T-helper 1 cell treated with Interleukin-12 subunit alpha and Interleukin-12 subunit beta and Interleukin-4 antibody, amounts not matched to agents 30 μg/mL and 1 μg/mL, for 36 hours (primary cell): ENCODE measurements at regions not wholly inside any gene's neighbourhood (a gene's known extent, or its start where the extent isn't known, plus 50 kb on each side); places are given as distances from the start of the nearest gene placed in this dataset.
"Not testable (repeated sequence)": the region's sequence is repeated elsewhere in the genome, so short reads cannot be mapped to it uniquely, and the experiment has no call there.

Source experiments
- H3K27ac Mint-ChIP-seq: one replicate; pipeline ENCODE4 v1.8.0; 2021; ENCODE audit warnings: mild to moderate bottlenecking, mixed read lengths
- H3K27me3 Mint-ChIP-seq: one replicate; pipeline ENCODE4 v1.8.0; 2021; ENCODE audit warnings: low read depth, mixed read lengths
- H3K36me3 Mint-ChIP-seq: one replicate; pipeline ENCODE4 v1.8.0; 2021; ENCODE audit warnings: low read depth, mixed read lengths
- H3K4me1 Mint-ChIP-seq: one replicate; pipeline ENCODE4 v1.8.0; 2021; ENCODE audit warnings: low read depth, mixed read lengths
- H3K4me3 Mint-ChIP-seq: one replicate; pipeline ENCODE4 v1.8.0; 2021; ENCODE audit warnings: mild to moderate bottlenecking, moderate library complexity, mixed read lengths
- H3K9me3 Mint-ChIP-seq: one replicate; pipeline ENCODE4 v1.8.0; 2021; ENCODE audit warnings: mixed read lengths

- no peak overlapping the region for H3K4me3 Mint-ChIP-seq
- H3K4me1 Mint-ChIP-seq: no peaks in the 10 kb centered on the region
- no peak overlapping the region for H3K27ac Mint-ChIP-seq
- H3K27me3 Mint-ChIP-seq: no peaks in the 10 kb centered on the region
- no peaks in the 10 kb centered on the region for H3K36me3 Mint-ChIP-seq
- H3K9me3 Mint-ChIP-seq: no peaks in the 10 kb centered on the region
These were observed 59.8 kb upstream of the C5orf63 start for GRCh38 chr5:127133071-127133470.

GRCh38 chr5:127136908-127137307 lies 63.6 kb upstream of the C5orf63 start:
- Mint-ChIP-seq H3K36me3 (no peaks in the 10 kb centered on the region), H3K9me3 (no peaks in the 10 kb centered on the region), H3K4me3 (no peak overlapping the region), H3K27ac (no peak overlapping the region), H3K27me3 (peaks cover 7% of the 10 kb centered on the region), H3K4me1 (no peaks in the 10 kb centered on the region)

GRCh38 chr5:127143722-127144121 lies 70.4 kb upstream of the C5orf63 start:
- Mint-ChIP-seq H3K27me3 (peaks cover 11% of the 10 kb centered on the region), H3K27ac (no peak overlapping the region), H3K36me3 (no peaks in the 10 kb centered on the region), H3K9me3 (peaks cover 3% of the 10 kb centered on the region), H3K4me3 (no peak overlapping the region), H3K4me1 (no peaks in the 10 kb centered on the region)

- Mint-ChIP-seq H3K4me3 (no peak overlapping the region), H3K27me3 (no peaks in the 10 kb centered on the region), H3K27ac (no peak overlapping the region), H3K36me3 (no peaks in the 10 kb centered on the region), H3K4me1 (no peaks in the 10 kb centered on the region), H3K9me3 (peaks cover 18% of the 10 kb centered on the region)
These were observed 79.7 kb upstream of the C5orf63 start for GRCh38 chr5:127153031-127153430.

GRCh38 chr5:127153521-127153920 lies 80.2 kb upstream of the C5orf63 start:
- Mint-ChIP-seq H3K36me3 (no peaks in the 10 kb centered on the region), H3K27ac (no peak overlapping the region), H3K9me3 (peaks cover 18% of the 10 kb centered on the region), H3K27me3 (no peaks in the 10 kb centered on the region), H3K4me3 (no peak overlapping the region), H3K4me1 (no peaks in the 10 kb centered on the region)

GRCh38 chr5:127163750-127164149 lies 90.4 kb upstream of the C5orf63 start:
- Mint-ChIP-seq H3K4me1 (no peaks in the 10 kb centered on the region), H3K4me3 (no peak overlapping the region), H3K27me3 (peaks cover 19% of the 10 kb centered on the region), H3K27ac (no peak overlapping the region), H3K9me3 (no peaks in the 10 kb centered on the region), H3K36me3 (no peaks in the 10 kb centered on the region)

- Mint-ChIP-seq H3K4me1 (no peaks in the 10 kb centered on the region), H3K4me3 (no peak overlapping the region), H3K27ac (no peak overlapping the region), H3K27me3 (peaks cover 10% of the 10 kb centered on the region), H3K36me3 (no peaks in the 10 kb centered on the region), H3K9me3 (no peaks in the 10 kb centered on the region)
These were observed 97.8 kb upstream of the C5orf63 start for GRCh38 chr5:127170918-127171600.

- Mint-ChIP-seq H3K27me3 (peaks cover 3% of the 10 kb centered on the region), H3K9me3 (no peaks in the 10 kb centered on the region), H3K27ac (no peak overlapping the region), H3K4me3 (no peak overlapping the region), H3K4me1 (no peaks in the 10 kb centered on the region), H3K36me3 (no peaks in the 10 kb centered on the region)
These were observed 103.5 kb upstream of the C5orf63 start for GRCh38 chr5:127176769-127177168.

- H3K4me1 Mint-ChIP-seq, H3K36me3 Mint-ChIP-seq, H3K9me3 Mint-ChIP-seq, H3K27ac Mint-ChIP-seq, H3K27me3 Mint-ChIP-seq, H3K4me3 Mint-ChIP-seq: not testable (repeated sequence)
These were observed 108.0 kb upstream of the MEGF10 start for GRCh38 chr5:127182631-127183030.

GRCh38 chr5:127183332-127183731 lies 107.3 kb upstream of the MEGF10 start:
- H3K27ac Mint-ChIP-seq: no peak overlapping the region
- H3K27me3 Mint-ChIP-seq: peaks cover 3% of the 10 kb centered on the region
- no peaks in the 10 kb centered on the region for H3K36me3 Mint-ChIP-seq
- no peaks in the 10 kb centered on the region for H3K4me1 Mint-ChIP-seq
- no peak overlapping the region for H3K4me3 Mint-ChIP-seq
- H3K9me3 Mint-ChIP-seq: no peaks in the 10 kb centered on the region

GRCh38 chr5:127184851-127185250 lies 105.7 kb upstream of the MEGF10 start:
- H3K27me3 Mint-ChIP-seq: peaks cover 3% of the 10 kb centered on the region
- no peak overlapping the region for H3K4me3 Mint-ChIP-seq
- H3K9me3 Mint-ChIP-seq: no peaks in the 10 kb centered on the region
- no peak overlapping the region for H3K27ac Mint-ChIP-seq
- no peaks in the 10 kb centered on the region for H3K36me3 Mint-ChIP-seq
- H3K4me1 Mint-ChIP-seq: no peaks in the 10 kb centered on the region

GRCh38 chr5:127186657-127187056 lies 103.9 kb upstream of the MEGF10 start:
- Mint-ChIP-seq H3K27ac (no peak overlapping the region), H3K4me1 (no peaks in the 10 kb centered on the region), H3K4me3 (no peak overlapping the region), H3K27me3 (peaks cover 3% of the 10 kb centered on the region), H3K36me3 (no peaks in the 10 kb centered on the region), H3K9me3 (no peaks in the 10 kb centered on the region)

GRCh38 chr5:127187706-127188105 lies 102.9 kb upstream of the MEGF10 start:
- no peak overlapping the region for H3K4me3 Mint-ChIP-seq
- H3K9me3 Mint-ChIP-seq: no peaks in the 10 kb centered on the region
- H3K27ac Mint-ChIP-seq: no peak overlapping the region
- no peaks in the 10 kb centered on the region for H3K36me3 Mint-ChIP-seq
- no peaks in the 10 kb centered on the region for H3K27me3 Mint-ChIP-seq
- H3K4me1 Mint-ChIP-seq: no peaks in the 10 kb centered on the region

- Mint-ChIP-seq H3K36me3 (no peaks in the 10 kb centered on the region), H3K4me1 (no peaks in the 10 kb centered on the region)
These were observed 98.4 kb upstream of the MEGF10 start for GRCh38 chr5:127192150-127192549.

GRCh38 chr5:127192836-127193338 lies 97.7 kb upstream of the MEGF10 start:
- Mint-ChIP-seq H3K27me3 (no peaks in the 10 kb centered on the region), H3K4me3 (no peak overlapping the region), H3K27ac (no peak overlapping the region), H3K9me3 (no peaks in the 10 kb centered on the region), H3K36me3 (no peaks in the 10 kb centered on the region), H3K4me1 (no peaks in the 10 kb centered on the region)

More at GRCh38 chr5:127192150-127192549, 98.4 kb upstream of the MEGF10 start:
- no peaks in the 10 kb centered on the region for H3K9me3 Mint-ChIP-seq
- H3K4me3 Mint-ChIP-seq: no peak overlapping the region
- no peak overlapping the region for H3K27ac Mint-ChIP-seq
- H3K27me3 Mint-ChIP-seq: no peaks in the 10 kb centered on the region

- H3K4me1 Mint-ChIP-seq: no peaks in the 10 kb centered on the region
- no peak overlapping the region for H3K27ac Mint-ChIP-seq
- H3K27me3 Mint-ChIP-seq: no peaks in the 10 kb centered on the region
- no peak overlapping the region for H3K4me3 Mint-ChIP-seq
- no peaks in the 10 kb centered on the region for H3K9me3 Mint-ChIP-seq
- H3K36me3 Mint-ChIP-seq: no peaks in the 10 kb centered on the region
These were observed 94.6 kb upstream of the MEGF10 start for GRCh38 chr5:127196042-127196441.
